ENCODE measurements at regions not wholly inside any gene's neighbourhood (a gene's known extent, or its start where the extent isn't known, plus 50 kb on each side); places are given as distances from the start of the nearest gene placed in this dataset.

DNA sequence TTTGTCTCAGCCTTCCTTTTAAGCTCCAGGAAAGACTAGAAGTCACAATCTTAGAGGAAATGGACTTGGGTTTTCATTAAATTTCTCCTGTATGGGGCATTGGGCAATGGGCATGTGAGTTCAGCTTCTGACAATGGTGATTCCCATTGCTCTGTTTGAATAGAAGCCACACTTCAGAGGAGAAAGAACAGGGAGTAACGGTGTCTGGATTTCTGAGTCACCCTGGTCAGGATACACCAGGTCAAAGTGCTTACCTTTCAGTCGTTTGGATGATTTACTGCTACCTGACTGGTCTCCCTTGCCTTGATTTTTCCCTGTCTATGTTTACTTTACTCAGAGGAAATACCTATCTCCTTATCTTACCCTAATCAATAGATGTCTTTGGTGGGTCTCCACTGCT is 111.7 kb upstream of the VEPH1 start:
- Histone ChIP-seq H3K79me2 (replicated peaks; ENCODE audit: insufficient read depth, low read length) (no peaks in the 10 kb centered on the region), H2AFZ (ENCODE audit: low read depth, low read length) (no peak overlapping the region), H3K27me3 (ENCODE audit: insufficient read depth, low read depth, low read length) (no peaks in the 10 kb centered on the region), H3K9me3 (ENCODE audit: low read length) (no peaks in the 10 kb centered on the region), H3K9me2 (ENCODE audit: insufficient read depth, low read length) (no peaks in the 10 kb centered on the region), H3F3A (ENCODE audit: insufficient read depth, low read length, poor library complexity, severe bottlenecking) (no peaks in the 10 kb centered on the region), H3K27ac (ENCODE audit: low read length) (no peak overlapping the region), H3K9ac (ENCODE audit: low read length) (no peak overlapping the region), H3K4me3 (ENCODE audit: low read length) (no peak overlapping the region), H4K20me1 (ENCODE audit: insufficient read depth) (no peaks in the 10 kb centered on the region), H3K4me2 (ENCODE audit: low read length) (no peak overlapping the region), H3K36me3 (ENCODE audit: insufficient read depth, low read length) (no peaks in the 10 kb centered on the region)
- TF ChIP-seq TAF1 (IDR thresholded peaks at IDR 0.05; ENCODE audit: low read depth): no peak
- TF ChIP-seq, protein P1, sequence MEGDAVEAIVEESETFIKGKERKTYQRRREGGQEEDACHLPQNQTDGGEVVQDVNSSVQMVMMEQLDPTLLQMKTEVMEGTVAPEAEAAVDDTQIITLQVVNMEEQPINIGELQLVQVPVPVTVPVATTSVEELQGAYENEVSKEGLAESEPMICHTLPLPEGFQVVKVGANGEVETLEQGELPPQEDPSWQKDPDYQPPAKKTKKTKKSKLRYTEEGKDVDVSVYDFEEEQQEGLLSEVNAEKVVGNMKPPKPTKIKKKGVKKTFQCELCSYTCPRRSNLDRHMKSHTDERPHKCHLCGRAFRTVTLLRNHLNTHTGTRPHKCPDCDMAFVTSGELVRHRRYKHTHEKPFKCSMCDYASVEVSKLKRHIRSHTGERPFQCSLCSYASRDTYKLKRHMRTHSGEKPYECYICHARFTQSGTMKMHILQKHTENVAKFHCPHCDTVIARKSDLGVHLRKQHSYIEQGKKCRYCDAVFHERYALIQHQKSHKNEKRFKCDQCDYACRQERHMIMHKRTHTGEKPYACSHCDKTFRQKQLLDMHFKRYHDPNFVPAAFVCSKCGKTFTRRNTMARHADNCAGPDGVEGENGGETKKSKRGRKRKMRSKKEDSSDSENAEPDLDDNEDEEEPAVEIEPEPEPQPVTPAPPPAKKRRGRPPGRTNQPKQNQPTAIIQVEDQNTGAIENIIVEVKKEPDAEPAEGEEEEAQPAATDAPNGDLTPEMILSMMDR (IDR thresholded peaks at IDR 0.05; ENCODE audit: poor library complexity, severe bottlenecking): no peak
- TF ChIP-seq, protein P2, sequence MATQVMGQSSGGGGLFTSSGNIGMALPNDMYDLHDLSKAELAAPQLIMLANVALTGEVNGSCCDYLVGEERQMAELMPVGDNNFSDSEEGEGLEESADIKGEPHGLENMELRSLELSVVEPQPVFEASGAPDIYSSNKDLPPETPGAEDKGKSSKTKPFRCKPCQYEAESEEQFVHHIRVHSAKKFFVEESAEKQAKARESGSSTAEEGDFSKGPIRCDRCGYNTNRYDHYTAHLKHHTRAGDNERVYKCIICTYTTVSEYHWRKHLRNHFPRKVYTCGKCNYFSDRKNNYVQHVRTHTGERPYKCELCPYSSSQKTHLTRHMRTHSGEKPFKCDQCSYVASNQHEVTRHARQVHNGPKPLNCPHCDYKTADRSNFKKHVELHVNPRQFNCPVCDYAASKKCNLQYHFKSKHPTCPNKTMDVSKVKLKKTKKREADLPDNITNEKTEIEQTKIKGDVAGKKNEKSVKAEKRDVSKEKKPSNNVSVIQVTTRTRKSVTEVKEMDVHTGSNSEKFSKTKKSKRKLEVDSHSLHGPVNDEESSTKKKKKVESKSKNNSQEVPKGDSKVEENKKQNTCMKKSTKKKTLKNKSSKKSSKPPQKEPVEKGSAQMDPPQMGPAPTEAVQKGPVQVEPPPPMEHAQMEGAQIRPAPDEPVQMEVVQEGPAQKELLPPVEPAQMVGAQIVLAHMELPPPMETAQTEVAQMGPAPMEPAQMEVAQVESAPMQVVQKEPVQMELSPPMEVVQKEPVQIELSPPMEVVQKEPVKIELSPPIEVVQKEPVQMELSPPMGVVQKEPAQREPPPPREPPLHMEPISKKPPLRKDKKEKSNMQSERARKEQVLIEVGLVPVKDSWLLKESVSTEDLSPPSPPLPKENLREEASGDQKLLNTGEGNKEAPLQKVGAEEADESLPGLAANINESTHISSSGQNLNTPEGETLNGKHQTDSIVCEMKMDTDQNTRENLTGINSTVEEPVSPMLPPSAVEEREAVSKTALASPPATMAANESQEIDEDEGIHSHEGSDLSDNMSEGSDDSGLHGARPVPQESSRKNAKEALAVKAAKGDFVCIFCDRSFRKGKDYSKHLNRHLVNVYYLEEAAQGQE (IDR thresholded peaks at IDR 0.05; ENCODE audit: borderline replicate concordance): no peak
- no peak for TF ChIP-seq EP300 (conservative IDR thresholded peaks at IDR 0.05; ENCODE audit: poor library complexity, severe bottlenecking)
- no peak for TF ChIP-seq POLR2AphosphoS5 (IDR thresholded peaks at IDR 0.05)
- TF ChIP-seq SMC3 (conservative IDR thresholded peaks at IDR 0.05; ENCODE audit: poor library complexity): no peak
- no peak for TF ChIP-seq MXI1 (conservative IDR thresholded peaks at IDR 0.05; ENCODE audit: poor library complexity, severe bottlenecking)
- TF ChIP-seq RAD21 (conservative IDR thresholded peaks at IDR 0.05): no peak

DNA sequence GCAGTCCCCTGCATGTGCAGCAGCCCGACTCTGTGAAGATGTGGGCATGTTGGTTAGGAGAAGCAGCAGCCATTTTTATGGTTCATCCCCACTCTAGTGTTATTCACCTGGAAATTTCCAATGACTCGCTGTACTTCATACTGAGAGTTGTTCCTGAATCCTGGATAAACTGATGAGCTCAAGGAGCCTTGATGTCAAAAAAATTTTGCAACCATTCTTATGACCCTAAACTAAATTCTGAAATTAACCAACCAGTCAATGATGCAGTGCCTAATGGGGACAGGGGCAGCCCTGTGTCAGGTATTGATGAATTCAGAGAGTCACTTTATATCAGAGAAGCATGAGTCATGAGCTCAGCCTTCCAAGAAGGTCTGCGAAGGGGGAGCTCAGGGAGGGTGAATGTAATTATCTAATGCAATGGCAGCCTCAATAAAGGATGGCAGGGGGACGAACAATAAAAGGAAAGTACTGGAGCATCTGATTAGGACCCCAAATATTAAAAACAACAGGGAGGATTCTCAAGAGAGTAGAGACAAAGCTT is 108.4 kb upstream of the VEPH1 start:
- Histone ChIP-seq H3K27me3 (ENCODE audit: insufficient read depth, low read depth, low read length) (no peaks in the 10 kb centered on the region), H3K9me2 (ENCODE audit: insufficient read depth, low read length) (no peaks in the 10 kb centered on the region), H4K20me1 (ENCODE audit: insufficient read depth) (no peaks in the 10 kb centered on the region), H3K4me3 (ENCODE audit: low read length) (no peak overlapping the region), H3K36me3 (ENCODE audit: insufficient read depth, low read length) (no peaks in the 10 kb centered on the region), H3K27ac (ENCODE audit: low read length) (no peak overlapping the region), H3K9ac (ENCODE audit: low read length) (no peak overlapping the region), H2AFZ (ENCODE audit: low read depth, low read length) (no peak overlapping the region), H3K4me2 (ENCODE audit: low read length) (no peak overlapping the region), H3F3A (ENCODE audit: insufficient read depth, low read length, poor library complexity, severe bottlenecking) (no peaks in the 10 kb centered on the region), H3K79me2 (replicated peaks; ENCODE audit: insufficient read depth, low read length) (no peaks in the 10 kb centered on the region), H3K9me3 (ENCODE audit: low read length) (no peaks in the 10 kb centered on the region)
- TF ChIP-seq RAD21 (conservative IDR thresholded peaks at IDR 0.05) (no peak), EZH2 (IDR thresholded peaks at IDR 0.05; ENCODE audit: borderline replicate concordance, insufficient read depth, low read length, poor library complexity, severe bottlenecking) (no peak), MXI1 (conservative IDR thresholded peaks at IDR 0.05; ENCODE audit: poor library complexity, severe bottlenecking) (no peak), TAF1 (IDR thresholded peaks at IDR 0.05; ENCODE audit: low read depth) (no peak), SMC3 (conservative IDR thresholded peaks at IDR 0.05; ENCODE audit: poor library complexity) (no peak)
- TF ChIP-seq, protein P1 (IDR thresholded peaks at IDR 0.05; ENCODE audit: poor library complexity, severe bottlenecking): no peak
- TF ChIP-seq, protein P2 (IDR thresholded peaks at IDR 0.05; ENCODE audit: borderline replicate concordance): no peak
